HL-60 (cell line): ENCODE measurements at regions not wholly inside any gene's neighbourhood (a gene's known extent, or its start where the extent isn't known, plus 50 kb on each side); places are given as distances from the start of the nearest gene placed in this dataset.

Source experiments
- DNase-seq, 2 experiments: peaks; one replicate each; pipeline ENCODE4 v3.0.0-alpha.2; 2010 to 2020; ENCODE audit warnings: low read depth in 1 of 2, low spot score in 1 of 2
- H3K27ac ChIP-seq: fragments of 250-450 bp; sonication (Bioruptor Pico); replicated peaks from 2 replicates; pipeline ENCODE4 v1.5.1; 2020; ENCODE audit warnings: mild to moderate bottlenecking, moderate library complexity
- H3K27me3 ChIP-seq: fragments of 250-450 bp; sonication (Bioruptor Pico); 2 replicates; pipeline ENCODE4 v1.5.1; 2021; ENCODE audit warnings: mild to moderate bottlenecking, moderate library complexity; ENCODE audit not compliant: insufficient read depth, poor library complexity, severe bottlenecking
- H3K4me3 ChIP-seq: replicated peaks from 2 replicates; pipeline ENCODE4 v1.5.1; 2011; ENCODE audit warnings: mild to moderate bottlenecking, control low read depth, low read length; ENCODE audit not compliant: insufficient read depth
- CTCF ChIP-seq: IDR thresholded peaks from one replicate; pipeline ENCODE4 v1.5.1; 2011; ENCODE audit warnings: low read length, control low read depth, inconsistent platforms; ENCODE audit not compliant: insufficient read depth
- GABPA ChIP-seq: IDR thresholded peaks from 2 replicates; pipeline ENCODE4 v1.6.1; 2012; ENCODE audit warnings: low read depth
- POLR2AphosphoS5 ChIP-seq: IDR thresholded peaks from 2 replicates; pipeline ENCODE4 v1.6.1; 2012; ENCODE audit warnings: low read depth
- REST ChIP-seq: IDR thresholded peaks from 2 replicates; pipeline ENCODE4 v1.6.1; 2012; ENCODE audit warnings: low read depth; ENCODE audit not compliant: insufficient replicate concordance
- SPI1 ChIP-seq: IDR thresholded peaks from 2 replicates; pipeline ENCODE4 v1.6.1; 2012; ENCODE audit warnings: low read depth, mild to moderate bottlenecking, borderline replicate concordance

- no peak for DNase-seq
- Histone ChIP-seq H3K27ac (no peak overlapping the region), H3K4me3 (no peak overlapping the region), H3K27me3 (no peaks in the 10 kb centered on the region)
- TF ChIP-seq GABPA: no peak
Measured at GRCh38 chr12:88328090-88328489, 186.0 kb downstream of the TMTC3 start.

- Histone ChIP-seq H3K4me3 (no peak overlapping the region), H3K27me3 (no peaks in the 10 kb centered on the region), H3K27ac (no peak overlapping the region)
- TF ChIP-seq POLR2AphosphoS5 (no peak), REST (no peak), CTCF (no peak), GABPA (no peak), SPI1 (no peak)
- no peak for DNase-seq
Measured at GRCh38 chr12:88329833-88330232, 187.7 kb downstream of the TMTC3 start.

GRCh38 chr12:88334271-88334670 lies 192.2 kb downstream of the TMTC3 start:
- Histone ChIP-seq H3K4me3 (no peak overlapping the region), H3K27ac (no peak overlapping the region), H3K27me3 (no peaks in the 10 kb centered on the region)
- no peak for TF ChIP-seq CTCF
- DNase-seq: no peak

GRCh38 chr12:88336076-88336739 lies 194.1 kb downstream of the TMTC3 start:
- Histone ChIP-seq H3K4me3 (no peak overlapping the region), H3K27ac (no peak overlapping the region), H3K27me3 (no peaks in the 10 kb centered on the region)
- TF ChIP-seq REST (no peak), CTCF (no peak), GABPA (no peak)
- no peak for DNase-seq
